ENCODE measurements at regions not wholly inside any gene's neighbourhood (a gene's known extent, or its start where the extent isn't known, plus 50 kb on each side); places are given as distances from the start of the nearest gene placed in this dataset.

- TF ChIP-seq CTCF (IDR thresholded peaks at IDR 0.05) (no peak), POLR2AphosphoS5 (IDR thresholded peaks at IDR 0.05) (no peak)
Observed at GRCh38 chrX:13158911-13159310, 114.5 kb upstream of the FAM9C start.
